GM19467 (cell line): ENCODE measurements at regions not wholly inside any gene's neighbourhood (a gene's known extent, or its start where the extent isn't known, plus 50 kb on each side); places are given as distances from the start of the nearest gene placed in this dataset.

Experiments
- ATAC-seq: cut with Tn5 transposase; IDR thresholded peaks from one replicate; pipeline ENCODE4 v1.9.1; 2021; ENCODE audit warnings: mild to moderate bottlenecking, moderate library complexity; ENCODE audit not compliant: unreplicated experiment

DNA sequence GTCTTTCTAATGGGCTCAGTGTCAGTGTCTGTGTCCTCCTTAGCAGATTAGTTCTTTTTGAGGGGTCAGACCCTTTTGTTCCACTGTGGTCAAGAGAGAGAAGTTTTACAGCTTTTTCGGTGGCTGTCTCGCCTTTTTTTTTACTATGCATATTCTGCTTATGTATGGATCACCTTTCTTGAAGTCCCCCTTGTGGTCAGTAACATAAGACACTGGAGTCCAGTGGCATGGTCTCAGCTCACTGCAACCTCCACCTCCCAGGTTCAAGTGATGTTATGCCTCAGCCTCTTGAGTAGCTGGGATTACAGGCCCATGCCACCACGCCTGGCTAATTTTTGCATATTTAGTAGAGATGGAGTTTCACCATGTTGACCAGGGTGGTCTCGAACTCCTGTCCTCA is 54.0 kb upstream of the PGRMC2 start:
- no peak for ATAC-seq

DNA sequence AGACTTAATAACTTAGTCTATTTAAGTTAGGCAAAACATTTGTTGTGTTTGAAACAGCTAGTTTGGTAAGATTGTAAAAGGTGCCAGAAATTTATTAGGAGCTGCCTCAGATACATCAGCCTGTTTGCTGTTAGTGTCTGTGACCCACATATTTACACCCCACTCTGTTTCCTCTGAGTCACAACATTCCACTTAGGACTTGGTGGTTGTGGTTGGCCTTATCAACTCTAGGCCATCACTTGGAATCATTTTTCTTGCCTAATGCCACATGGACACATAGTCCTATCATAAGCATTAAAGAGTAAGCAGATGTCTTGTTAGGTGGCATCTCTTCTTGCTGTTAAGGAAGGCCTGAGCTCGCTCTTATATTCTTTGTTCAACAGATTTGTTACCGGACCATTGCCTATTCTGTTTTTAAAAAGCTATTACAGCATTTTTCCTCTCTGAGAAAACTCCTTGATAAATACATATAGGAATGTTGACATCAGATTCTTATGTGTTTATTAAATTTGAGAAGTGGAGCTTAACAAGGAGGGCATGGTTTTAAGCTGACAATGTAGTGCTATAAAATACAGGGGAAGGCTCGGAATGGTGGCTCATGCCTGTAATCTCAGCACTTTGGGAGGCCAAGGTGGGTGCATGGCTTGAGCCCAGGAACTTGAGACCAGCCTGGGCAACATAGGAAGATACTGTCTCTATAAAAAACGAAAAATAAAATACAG is 51.2 kb upstream of the PGRMC2 start:
- no peak for ATAC-seq

DNA sequence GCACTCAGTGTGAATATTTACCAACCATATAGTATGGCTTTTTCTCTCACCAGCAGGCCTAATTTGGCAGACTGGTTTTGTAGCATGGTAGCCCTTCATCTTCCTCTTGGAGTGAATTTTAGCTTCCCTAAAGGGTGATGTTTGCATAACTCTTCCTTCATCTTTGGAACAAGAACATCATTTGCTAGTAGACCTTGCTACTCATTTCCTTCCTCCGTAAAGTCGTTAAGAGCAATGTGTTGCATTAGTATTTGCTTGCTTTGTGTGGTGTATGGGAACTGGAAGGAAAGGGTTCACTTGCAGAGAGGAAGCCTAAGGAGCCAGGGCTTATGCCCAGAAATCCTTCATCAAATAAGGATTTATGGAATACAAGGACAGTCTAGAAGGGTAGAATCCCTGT is 50.2 kb upstream of the PGRMC2 start:
- no peak for ATAC-seq
